Right renal cortex interstitium (tissue), 3 donors: ENCODE measurements at regions not wholly inside any gene's neighbourhood (a gene's known extent, or its start where the extent isn't known, plus 50 kb on each side); places are given as distances from the start of the nearest gene placed in this dataset.

Experiments
- DNase-seq, 3 donors: peaks; one replicate each; pipeline ENCODE4 v3.0.0-alpha.2; 2013; ENCODE audit warnings: low read depth in 3 of 3, low spot score in 2 of 3

GRCh38 chr7:48703466-48703865 is 220.9 kb upstream of the CDC14C start:
- DNase-seq, result no peak

GRCh38 chr7:48708122-48708521 is 216.2 kb upstream of the CDC14C start:
- no peak for DNase-seq

GRCh38 chr7:48708635-48709034 is 215.7 kb upstream of the CDC14C start:
- no peak for DNase-seq

GRCh38 chr7:48710995-48711394 is 213.4 kb upstream of the CDC14C start:
- no peak for DNase-seq

- no peak for DNase-seq
Observed at GRCh38 chr7:48718731-48719378, 205.5 kb upstream of the CDC14C start.

- no peak for DNase-seq
Observed at GRCh38 chr7:48728799-48729198, 195.5 kb upstream of the CDC14C start.

GRCh38 chr7:48734695-48735406 is 189.5 kb upstream of the CDC14C start:
- DNase-seq, result no peak

GRCh38 chr7:48741545-48741944 is 182.8 kb upstream of the CDC14C start:
- DNase-seq, result no peak

- no peak for DNase-seq
Observed at GRCh38 chr7:48742079-48742798, 182.1 kb upstream of the CDC14C start.

GRCh38 chr7:48748081-48748833 is 176.1 kb upstream of the CDC14C start:
- DNase-seq, result no peak

GRCh38 chr7:48755061-48755555 is 169.2 kb upstream of the CDC14C start:
- DNase-seq, result no peak

- no peak for DNase-seq
Observed at GRCh38 chr7:48759431-48760080, 164.8 kb upstream of the CDC14C start.

GRCh38 chr7:48760528-48761265 is 163.7 kb upstream of the CDC14C start:
- no peak for DNase-seq

GRCh38 chr7:48780862-48781261 is 143.5 kb upstream of the CDC14C start:
- no peak for DNase-seq

- DNase-seq, result no peak
Observed at GRCh38 chr7:48781752-48782151, 142.6 kb upstream of the CDC14C start.

- DNase-seq, result no peak
Observed at GRCh38 chr7:48782511-48782910, 141.8 kb upstream of the CDC14C start.

GRCh38 chr7:48786951-48787350 is 137.4 kb upstream of the CDC14C start:
- DNase-seq, result no peak

GRCh38 chr7:48803250-48803649 is 121.1 kb upstream of the CDC14C start:
- no peak for DNase-seq

- no peak for DNase-seq
Observed at GRCh38 chr7:48806731-48807130, 117.6 kb upstream of the CDC14C start.

GRCh38 chr7:48811071-48811470 is 113.3 kb upstream of the CDC14C start:
- DNase-seq, result no peak
